Right lobe of liver (tissue), 6 donors: ENCODE measurements at regions not wholly inside any gene's neighbourhood (a gene's known extent, or its start where the extent isn't known, plus 50 kb on each side); places are given as distances from the start of the nearest gene placed in this dataset.

ENCODE experiments used
- ATAC-seq, 4 donors: fragments of 200-7000 bp; cut with Tn5 transposase; one replicate each; pipeline ENCODE4 v1.9.1; 2020; ENCODE audit warnings: mild to moderate bottlenecking in 4 of 4, moderate library complexity in 4 of 4
- DNase-seq, 3 donors: peaks; one replicate each; pipeline ENCODE4 v3.0.0-alpha.2; 2020
- H3K27ac ChIP-seq, 3 donors: fragments of 200-600 bp; one replicate each; pipeline ENCODE4 v1.8.0; 2022
- H3K27me3 ChIP-seq, 2 donors: fragments of 200-600 bp; one replicate each; pipeline ENCODE4 v1.8.0; 2022
- H3K36me3 ChIP-seq, 4 donors: fragments of 200-600 bp; sonication (generic) in 1 of 4; one replicate each; pipeline versions ENCODE4 v1.5.1 to v1.8.0; 2017 to 2022; ENCODE audit warnings: control low read depth in 1 of 4
- H3K4me1 ChIP-seq, 4 donors: fragments of 200-600 bp; sonication (generic) in 1 of 4; one replicate each; pipeline versions ENCODE4 v1.5.1 to v1.8.0; 2017 to 2022; ENCODE audit warnings: control low read depth in 1 of 4
- H3K4me3 ChIP-seq, 3 donors: fragments of 200-600 bp; one replicate each; pipeline ENCODE4 v1.8.0; 2022
- H3K9me3 ChIP-seq, 4 donors: fragments of 200-600 bp; sonication (generic) in 1 of 4; one replicate each; pipeline versions ENCODE4 v1.5.1 to v1.8.0; 2017 to 2022; ENCODE audit warnings: control low read depth in 1 of 4
- CTCF ChIP-seq, 4 donors: fragments of 200-600 bp in 3 of 4; fragments of 450-650 bp in 1 of 4; IDR thresholded peaks; one replicate each; pipeline versions ENCODE4 v1.5.1 to v1.8.0; 2016 to 2022; ENCODE audit warnings: antibody characterized with exemption in 4 of 4, mild to moderate bottlenecking in 2 of 4
- POLR2A ChIP-seq: fragments of 450-650 bp; IDR thresholded peaks from one replicate; pipeline ENCODE4 v1.6.1; 2017; ENCODE audit warnings: antibody characterized with exemption, mild to moderate bottlenecking
- WGBS: methylation state at CpG from one replicate; pipeline ENCODE4 v1.1.6; 2018; ENCODE audit warnings: low coverage, low lambda C conversion rate; ENCODE audit not compliant: insufficient coverage; ENCODE audit errors: missing lambda C conversion rate; 5-methylcytosine and 5-hydroxymethylcytosine counted together
- intact Hi-C, 2 donors: fragments of 100-400 bp; cut with DNase I; formaldehyde crosslinking; loops; one replicate each; pipeline versions ENCODE4 v1.11.2 to v1.14.1; 2022
- donor health status: DM: no; HTN: yes; CAD: no.
- donor health status: DM: no; HTN: no; CAD: no.
- donor health status: DM: no; HTN: no; CAD: no.
- donor health status: DM: no; HTN: yes; CAD: no.
- donor health status: DM: no; HTN: yes; CAD: no.

- intact Hi-C loops = no loop called here
- DNase-seq (no peak), ATAC-seq (no peak)
- H3K4me3 ChIP-seq = no peak overlapping the region
- H3K27ac ChIP-seq = no peak overlapping the region
- no peaks in the 10 kb centered on the region for H3K27me3 ChIP-seq
- no peak for TF ChIP-seq POLR2A
- TF ChIP-seq CTCF (IDR thresholded peaks at IDR 0.05) = no peak
- 53% methylated on average over 4 of the region's 4 CpGs for WGBS
- no peaks in the 10 kb centered on the region for H3K4me1 ChIP-seq
- no peaks in the 10 kb centered on the region for H3K36me3 ChIP-seq
- H3K9me3 ChIP-seq = no peaks in the 10 kb centered on the region
These were observed 538.9 kb downstream of the RFC3 start for GRCh38 chr13:34356686-34357434.

- 35% methylated on average over 8 of the region's 10 CpGs for WGBS
These were observed 539.7 kb downstream of the RFC3 start for GRCh38 chr13:34357435-34358232.

GRCh38 chr13:34358811-34359513, 541.0 kb downstream of the RFC3 start:
- Histone ChIP-seq H3K9me3 (no peaks in the 10 kb centered on the region), H3K4me3 (no peak overlapping the region), H3K27me3 (no peaks in the 10 kb centered on the region), H3K36me3 (no peaks in the 10 kb centered on the region), H3K4me1 (no peaks in the 10 kb centered on the region), H3K27ac (no peak overlapping the region)
- ATAC-seq = no peak
- DNase-seq = no peak
- no peak for TF ChIP-seq CTCF (IDR thresholded peaks at IDR 0.05)
- no peak for TF ChIP-seq POLR2A
- intact Hi-C loops = no loop called here
- 31% methylated on average over 2 of the region's 2 CpGs for WGBS

More at GRCh38 chr13:34357435-34358232, 539.7 kb downstream of the RFC3 start:
- Histone ChIP-seq H3K27ac (no peak overlapping the region), H3K27me3 (no peaks in the 10 kb centered on the region), H3K36me3 (no peaks in the 10 kb centered on the region), H3K4me3 (no peak overlapping the region), H3K9me3 (no peaks in the 10 kb centered on the region), H3K4me1 (no peaks in the 10 kb centered on the region)
- TF ChIP-seq CTCF (IDR thresholded peaks at IDR 0.05) = no peak
- TF ChIP-seq POLR2A = no peak
- DNase-seq (no peak), ATAC-seq (peak in 1 of 4 donors; percentile 19)
- intact Hi-C loops = no loop called here

GRCh38 chr13:34360702-34361101, 542.8 kb downstream of the RFC3 start:
- no peaks in the 10 kb centered on the region for H3K27me3 ChIP-seq
- H3K36me3 ChIP-seq = no peaks in the 10 kb centered on the region
- no peak overlapping the region for H3K27ac ChIP-seq
- no peaks in the 10 kb centered on the region for H3K4me1 ChIP-seq
- DNase-seq = no peak
- ATAC-seq = no peak
- intact Hi-C loops = no loop called here
- TF ChIP-seq CTCF (IDR thresholded peaks at IDR 0.05) (no peak), POLR2A (no peak)
- no peaks in the 10 kb centered on the region for H3K9me3 ChIP-seq
- H3K4me3 ChIP-seq = no peak overlapping the region
